ENCODE measurements at regions not wholly inside any gene's neighbourhood (a gene's known extent, or its start where the extent isn't known, plus 50 kb on each side); places are given as distances from the start of the nearest gene placed in this dataset.

DNA sequence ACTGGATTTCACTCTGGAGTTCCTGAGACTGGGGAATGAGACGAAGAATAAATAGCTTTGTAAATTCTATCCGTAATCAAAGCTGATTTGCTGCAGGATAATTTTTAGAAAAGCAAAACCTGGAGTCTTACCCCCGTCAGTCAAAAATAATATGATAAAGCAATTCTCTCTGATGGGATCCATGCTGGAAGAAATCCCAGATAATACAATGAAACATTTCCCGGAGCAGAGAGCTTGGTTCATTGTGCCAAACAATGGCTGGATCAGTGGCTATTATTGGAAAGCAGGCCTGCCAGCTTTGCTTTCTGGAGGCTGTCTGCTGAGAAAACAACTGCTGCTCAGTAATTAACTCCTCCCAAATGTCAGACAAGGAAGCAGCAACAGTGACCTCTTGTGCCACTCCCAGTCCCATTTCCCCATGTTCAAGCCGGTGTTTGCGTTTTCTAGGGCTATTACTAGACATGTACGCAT, 609.4 kb upstream of the PCDH15 start:
- TF ChIP-seq, protein P1, sequence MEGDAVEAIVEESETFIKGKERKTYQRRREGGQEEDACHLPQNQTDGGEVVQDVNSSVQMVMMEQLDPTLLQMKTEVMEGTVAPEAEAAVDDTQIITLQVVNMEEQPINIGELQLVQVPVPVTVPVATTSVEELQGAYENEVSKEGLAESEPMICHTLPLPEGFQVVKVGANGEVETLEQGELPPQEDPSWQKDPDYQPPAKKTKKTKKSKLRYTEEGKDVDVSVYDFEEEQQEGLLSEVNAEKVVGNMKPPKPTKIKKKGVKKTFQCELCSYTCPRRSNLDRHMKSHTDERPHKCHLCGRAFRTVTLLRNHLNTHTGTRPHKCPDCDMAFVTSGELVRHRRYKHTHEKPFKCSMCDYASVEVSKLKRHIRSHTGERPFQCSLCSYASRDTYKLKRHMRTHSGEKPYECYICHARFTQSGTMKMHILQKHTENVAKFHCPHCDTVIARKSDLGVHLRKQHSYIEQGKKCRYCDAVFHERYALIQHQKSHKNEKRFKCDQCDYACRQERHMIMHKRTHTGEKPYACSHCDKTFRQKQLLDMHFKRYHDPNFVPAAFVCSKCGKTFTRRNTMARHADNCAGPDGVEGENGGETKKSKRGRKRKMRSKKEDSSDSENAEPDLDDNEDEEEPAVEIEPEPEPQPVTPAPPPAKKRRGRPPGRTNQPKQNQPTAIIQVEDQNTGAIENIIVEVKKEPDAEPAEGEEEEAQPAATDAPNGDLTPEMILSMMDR (IDR thresholded peaks at IDR 0.05): peak; percentile 64
- TF ChIP-seq EZH2phosphoT487 (IDR thresholded peaks at IDR 0.05) (no peak), EZH2 (IDR thresholded peaks at IDR 0.05) (no peak)

All from neural progenitor cell (in vitro differentiated cells).